GM12864 (cell line): ENCODE measurements at regions not wholly inside any gene's neighbourhood (a gene's known extent, or its start where the extent isn't known, plus 50 kb on each side); places are given as distances from the start of the nearest gene placed in this dataset.
A peak's percentile ranks its signal among the peaks of the same experiment; 100 is the strongest.

Experiments
- DNase-seq: peaks from one replicate; pipeline ENCODE4 v3.0.0-alpha.2; 2011; ENCODE audit warnings: low read depth
- H3K4me3 ChIP-seq: 2 replicates; pipeline ENCODE4 v1.5.1; 2011; ENCODE audit warnings: mild to moderate bottlenecking, low read depth, low read length, control low read depth
- CTCF ChIP-seq: IDR thresholded peaks from 2 replicates; pipeline ENCODE4 v1.5.1; 2011; ENCODE audit warnings: low read depth, mild to moderate bottlenecking, moderate library complexity, low read length, control low read depth, inconsistent platforms; ENCODE audit errors: missing control alignments

GRCh38 chr4:89463341-89463740 is 155.7 kb upstream of the GPRIN3 start:
- DNase-seq: no peak
- no peak overlapping the region for H3K4me3 ChIP-seq
- TF ChIP-seq CTCF: no peak

- no peak overlapping the region for H3K4me3 ChIP-seq
- no peak for TF ChIP-seq CTCF
- DNase-seq: no peak
Measured at GRCh38 chr4:89447543-89447942, 139.9 kb upstream of the GPRIN3 start.

GRCh38 chr4:89446193-89446592 is 138.6 kb upstream of the GPRIN3 start:
- TF ChIP-seq CTCF: no peak
- DNase-seq: no peak
- H3K4me3 ChIP-seq: no peak overlapping the region

GRCh38 chr4:89439533-89439932 is 131.9 kb upstream of the GPRIN3 start:
- no peak for TF ChIP-seq CTCF
- no peak for DNase-seq

GRCh38 chr4:89438102-89438831 is 130.7 kb upstream of the GPRIN3 start:
- no peak overlapping the region for H3K4me3 ChIP-seq
- peak; percentile 24 for DNase-seq
- TF ChIP-seq CTCF: peak; percentile 56

More at GRCh38 chr4:89439533-89439932, 131.9 kb upstream of the GPRIN3 start:
- H3K4me3 ChIP-seq: no peak overlapping the region

GRCh38 chr4:89434364-89434988 is 126.9 kb upstream of the GPRIN3 start:
- peak; percentile 50 for TF ChIP-seq CTCF
- no peak overlapping the region for H3K4me3 ChIP-seq
- no peak for DNase-seq

- DNase-seq: no peak
- TF ChIP-seq CTCF: no peak
- no peak overlapping the region for H3K4me3 ChIP-seq
Measured at GRCh38 chr4:89427782-89428181, 120.2 kb upstream of the GPRIN3 start.
